Activated T-helper 9 cell treated with anti-CD3 and anti-CD28 coated beads, Interleukin-2, amount 50 U/mL, for 16 hours (primary cell): ENCODE measurements at regions not wholly inside any gene's neighbourhood (a gene's known extent, or its start where the extent isn't known, plus 50 kb on each side); places are given as distances from the start of the nearest gene placed in this dataset.
"Not testable (repeated sequence)": the region's sequence is repeated elsewhere in the genome, so short reads cannot be mapped to it uniquely, and the experiment has no call there.

Experiments
- DNase-seq: peaks from one replicate; pipeline ENCODE4 v3.0.0-alpha.2; 2020; ENCODE audit warnings: low read depth

- DNase-seq: no peak
Observed at GRCh38 chr18:42328931-42329330, 373.9 kb downstream of the PIK3C3 start.

- no peak for DNase-seq
Observed at GRCh38 chr18:42330296-42330695, 375.3 kb downstream of the PIK3C3 start.

GRCh38 chr18:42333558-42333957 is 378.5 kb downstream of the PIK3C3 start:
- DNase-seq: no peak

GRCh38 chr18:42334931-42335330 is 379.9 kb downstream of the PIK3C3 start:
- no peak for DNase-seq

GRCh38 chr18:42336139-42336538 is 381.1 kb downstream of the PIK3C3 start:
- no peak for DNase-seq

- not testable (repeated sequence) for DNase-seq
Observed at GRCh38 chr18:42337337-42337736, 382.3 kb downstream of the PIK3C3 start.

GRCh38 chr18:42338683-42339082 is 383.6 kb downstream of the PIK3C3 start:
- no peak for DNase-seq

- DNase-seq: no peak
Observed at GRCh38 chr18:42339372-42339771, 384.3 kb downstream of the PIK3C3 start.

- DNase-seq: no peak
Observed at GRCh38 chr18:42340423-42341009, 385.5 kb downstream of the PIK3C3 start.

- no peak for DNase-seq
Observed at GRCh38 chr18:42341423-42341822, 386.4 kb downstream of the PIK3C3 start.

- DNase-seq: no peak
Observed at GRCh38 chr18:42348722-42349121, 393.7 kb downstream of the PIK3C3 start.

- DNase-seq: no peak
Observed at GRCh38 chr18:42351455-42351854, 396.4 kb downstream of the PIK3C3 start.

GRCh38 chr18:42360716-42361115 is 405.7 kb downstream of the PIK3C3 start:
- DNase-seq: no peak

- DNase-seq: no peak
Observed at GRCh38 chr18:42363446-42364441, 408.7 kb downstream of the PIK3C3 start.

- no peak for DNase-seq
Observed at GRCh38 chr18:42364766-42365165, 409.7 kb downstream of the PIK3C3 start.

- DNase-seq: no peak
Observed at GRCh38 chr18:42365591-42365990, 410.6 kb downstream of the PIK3C3 start.

GRCh38 chr18:42373584-42373983 is 418.6 kb downstream of the PIK3C3 start:
- no peak for DNase-seq

GRCh38 chr18:42374961-42375360 is 419.9 kb downstream of the PIK3C3 start:
- no peak for DNase-seq

GRCh38 chr18:42378854-42379253 is 423.8 kb downstream of the PIK3C3 start:
- DNase-seq: not testable (repeated sequence)

GRCh38 chr18:42381236-42381635 is 426.2 kb downstream of the PIK3C3 start:
- DNase-seq: not testable (repeated sequence)

- DNase-seq: no peak
Observed at GRCh38 chr18:42392416-42392815, 437.4 kb downstream of the PIK3C3 start.

- DNase-seq: no peak
Observed at GRCh38 chr18:42392926-42393325, 437.9 kb downstream of the PIK3C3 start.

GRCh38 chr18:42394238-42394637 is 439.2 kb downstream of the PIK3C3 start:
- no peak for DNase-seq
